H9 (cell line): ENCODE measurements at regions not wholly inside any gene's neighbourhood (a gene's known extent, or its start where the extent isn't known, plus 50 kb on each side); places are given as distances from the start of the nearest gene placed in this dataset.

Experiments used
- DNase-seq: peaks from one replicate; pipeline ENCODE4 v3.0.0-alpha.2; 2017
- H2AFZ ChIP-seq: one replicate; pipeline ENCODE4 v1.6.1; 2013; ENCODE audit warnings: mild to moderate bottlenecking, low read length, control low read depth, moderate library complexity
- H2AK5ac ChIP-seq: 2 replicates; pipeline ENCODE4 v1.6.1; 2013; ENCODE audit warnings: low read length, control low read depth, mixed read lengths; ENCODE audit not compliant: insufficient read length
- H2BK120ac ChIP-seq: one replicate; pipeline ENCODE4 v1.6.1; 2013; ENCODE audit warnings: low read depth, mild to moderate bottlenecking, low read length, control low read depth, inconsistent platforms; ENCODE audit not compliant: poor library complexity, severe bottlenecking
- H2BK12ac ChIP-seq: 2 replicates; pipeline ENCODE4 v1.6.1; 2013; ENCODE audit warnings: low read length, control low read depth, mixed read lengths, low read depth; ENCODE audit not compliant: insufficient read length
- H2BK15ac ChIP-seq: 2 replicates; pipeline ENCODE4 v1.6.1; 2013; ENCODE audit warnings: low read depth, low read length, control low read depth
- H2BK20ac ChIP-seq: one replicate; pipeline ENCODE4 v1.6.1; 2013; ENCODE audit warnings: low read depth, mild to moderate bottlenecking, low read length, control low read depth, inconsistent platforms; ENCODE audit not compliant: poor library complexity, severe bottlenecking
- H2BK5ac ChIP-seq: 2 replicates; pipeline ENCODE4 v1.6.1; 2013; ENCODE audit warnings: low read length, control low read depth, mixed read lengths; ENCODE audit not compliant: insufficient read length
- H3K14ac ChIP-seq: 2 replicates; pipeline ENCODE4 v1.6.1; 2013; ENCODE audit warnings: low read length, control low read depth; ENCODE audit not compliant: insufficient read depth
- H3K18ac ChIP-seq: 2 replicates; pipeline ENCODE4 v1.6.1; 2013; ENCODE audit warnings: low read depth, mild to moderate bottlenecking, mixed read lengths, low read length, control low read depth; ENCODE audit not compliant: insufficient read length
- H3K23ac ChIP-seq: 2 replicates; pipeline ENCODE4 v1.6.1; 2013; ENCODE audit warnings: low read length, control low read depth, mixed read lengths, low read depth; ENCODE audit not compliant: insufficient read length
- H3K23me2 ChIP-seq: 2 replicates; pipeline ENCODE4 v1.6.1; 2013; ENCODE audit warnings: low read depth, mild to moderate bottlenecking, mixed read lengths, low read length, control low read depth; ENCODE audit not compliant: insufficient read length, poor library complexity, severe bottlenecking
- H3K27ac ChIP-seq: 2 replicates; pipeline ENCODE4 v1.5.1; 2013; ENCODE audit warnings: low read length, control low read depth, mixed read lengths, low read depth; ENCODE audit not compliant: insufficient read length
- H3K27me3 ChIP-seq: 2 replicates; pipeline ENCODE4 v1.6.1; 2013; ENCODE audit warnings: low read length, control low read depth, inconsistent platforms; ENCODE audit not compliant: insufficient read depth
- H3K4ac ChIP-seq: 2 replicates; pipeline ENCODE4 v1.6.1; 2013; ENCODE audit warnings: low read depth, mild to moderate bottlenecking, control low read depth, inconsistent platforms, low read length, moderate library complexity
- H3K4me1 ChIP-seq: 2 replicates; pipeline ENCODE4 v1.6.1; 2013; ENCODE audit warnings: low read length, control low read depth, inconsistent platforms; ENCODE audit not compliant: insufficient read depth
- H3K4me2 ChIP-seq: 2 replicates; pipeline ENCODE4 v1.6.1; 2013; ENCODE audit warnings: low read length, control low read depth, mixed read lengths; ENCODE audit not compliant: insufficient read length, insufficient read depth
- H3K56ac ChIP-seq: 2 replicates; pipeline ENCODE4 v1.6.1; 2013; ENCODE audit warnings: low read depth, mild to moderate bottlenecking, mixed read lengths, low read length, control low read depth; ENCODE audit not compliant: insufficient read length
- H3K79me1 ChIP-seq: 2 replicates; pipeline ENCODE4 v1.6.1; 2013; ENCODE audit warnings: low read depth, mild to moderate bottlenecking, moderate library complexity, low read length, control low read depth, inconsistent platforms; ENCODE audit not compliant: insufficient read depth, poor library complexity, severe bottlenecking
- H3K79me2 ChIP-seq: 2 replicates; pipeline ENCODE4 v1.6.1; 2013; ENCODE audit warnings: low read length, control low read depth, inconsistent platforms; ENCODE audit not compliant: insufficient read depth
- H3K9ac ChIP-seq: 2 replicates; pipeline ENCODE4 v1.6.1; 2013; ENCODE audit warnings: low read length, control low read depth, mixed read lengths; ENCODE audit not compliant: insufficient read length; ENCODE audit errors: extremely low read depth
- H3K9me3 ChIP-seq: one replicate; pipeline ENCODE4 v1.6.1; 2013; ENCODE audit warnings: low read depth, low read length, inconsistent platforms; ENCODE audit not compliant: control insufficient read depth
- H3T11ph ChIP-seq: one replicate; pipeline ENCODE4 v1.6.1; 2013; ENCODE audit warnings: mild to moderate bottlenecking, low read length, control low read depth, inconsistent platforms
- H4K20me1 ChIP-seq: one replicate; pipeline ENCODE4 v1.6.1; 2013; ENCODE audit not compliant: control insufficient read depth, insufficient read length, insufficient read depth
- H4K5ac ChIP-seq: 2 replicates; pipeline ENCODE4 v1.6.1; 2013; ENCODE audit warnings: low read depth, mild to moderate bottlenecking, mixed read lengths, low read length, control low read depth; ENCODE audit not compliant: insufficient read length
- H4K8ac ChIP-seq: replicated peaks from 2 replicates; pipeline ENCODE4 v1.6.1; 2013; ENCODE audit warnings: low read length, control low read depth, mixed read lengths, low read depth; ENCODE audit not compliant: insufficient read length
- H4K91ac ChIP-seq: 2 replicates; pipeline ENCODE4 v1.6.1; 2013; ENCODE audit warnings: low read depth, mild to moderate bottlenecking, moderate library complexity, mixed read lengths, low read length, control low read depth; ENCODE audit not compliant: insufficient read length
- H3K27ac Mint-ChIP-seq, 3 experiments: 2 replicates in 2 of 3; 3 replicates in 1 of 3; pipeline ENCODE4 v1.8.0; 2020 to 2021; ENCODE audit warnings: mixed read lengths in 3 of 3, mild to moderate bottlenecking in 1 of 3, moderate library complexity in 1 of 3
- H3K27me3 Mint-ChIP-seq: 2 replicates; pipeline ENCODE4 v1.8.0; 2021; ENCODE audit warnings: low read depth, mild to moderate bottlenecking, moderate library complexity, mixed read lengths
- H3K36me3 Mint-ChIP-seq, 3 experiments: 2 replicates in 2 of 3; 3 replicates in 1 of 3; pipeline ENCODE4 v1.8.0; 2020 to 2021; ENCODE audit warnings: low read depth in 3 of 3, mixed read lengths in 3 of 3; ENCODE audit not compliant: insufficient read depth in 1 of 3
- H3K4me1 Mint-ChIP-seq, 2 experiments: 2 replicates each; pipeline ENCODE4 v1.8.0; 2020; ENCODE audit warnings: mixed read lengths in 2 of 2
- H3K4me3 Mint-ChIP-seq, 2 experiments: 2 replicates in 1 of 2; 3 replicates in 1 of 2; pipeline ENCODE4 v1.8.0; 2020 to 2021; ENCODE audit warnings: mild to moderate bottlenecking in 2 of 2, mixed read lengths in 2 of 2, moderate library complexity in 1 of 2
- H3K9me3 Mint-ChIP-seq, 2 experiments: 2 replicates in 1 of 2; 3 replicates in 1 of 2; pipeline ENCODE4 v1.8.0; 2020; ENCODE audit warnings: mild to moderate bottlenecking in 2 of 2, mixed read lengths in 2 of 2, moderate library complexity in 1 of 2
- CTCF ChIP-seq: fragments of 200-600 bp; sonication (generic); conservative IDR thresholded peaks from 3 replicates; pipeline ENCODE4 v1.8.0; 2021; ENCODE audit warnings: antibody characterized with exemption, mild to moderate bottlenecking

GRCh38 chr2:116674188-116674587 lies 1140.3 kb upstream of the DDX18 start:
- no peak overlapping the region for H2BK12ac ChIP-seq
- no peak for TF ChIP-seq CTCF
- H3T11ph ChIP-seq: no peak overlapping the region
- H3K23me2 ChIP-seq: no peaks in the 10 kb centered on the region
- Mint-ChIP-seq H3K9me3 (no peaks in the 10 kb centered on the region), H3K36me3 (no peaks in the 10 kb centered on the region), H3K4me1 (no peaks in the 10 kb centered on the region), H3K27ac (no peak overlapping the region), H3K27me3 (no peaks in the 10 kb centered on the region; the same call in 1 of the 2 replicates), H3K4me3 (no peak overlapping the region)
- no peak overlapping the region for H3K4ac ChIP-seq
- no peaks in the 10 kb centered on the region for H3K9me3 ChIP-seq
- no peak overlapping the region for H3K14ac ChIP-seq
- no peak overlapping the region for H4K91ac ChIP-seq
- no peak overlapping the region for H2AK5ac ChIP-seq
- no peak overlapping the region for H3K18ac ChIP-seq
- H2BK20ac ChIP-seq: no peak overlapping the region
- H3K4me2 ChIP-seq: no peak overlapping the region
- no peaks in the 10 kb centered on the region for H3K79me1 ChIP-seq
- no peak overlapping the region for H2BK15ac ChIP-seq
- H2BK120ac ChIP-seq: no peak overlapping the region
- DNase-seq: no peak
- no peak overlapping the region for H4K8ac ChIP-seq
- H3K79me2 ChIP-seq: no peaks in the 10 kb centered on the region
- H3K27me3 ChIP-seq: no peaks in the 10 kb centered on the region
- no peaks in the 10 kb centered on the region for H4K20me1 ChIP-seq
- no peak overlapping the region for H2AFZ ChIP-seq
- no peak overlapping the region for H2BK5ac ChIP-seq
- H3K27ac ChIP-seq: no peak overlapping the region
- no peak overlapping the region for H3K56ac ChIP-seq
- H3K23ac ChIP-seq: no peak overlapping the region
- no peaks in the 10 kb centered on the region for H3K4me1 ChIP-seq
- H4K5ac ChIP-seq: no peak overlapping the region
- H3K9ac ChIP-seq: no peak overlapping the region
